ENCODE measurements at regions not wholly inside any gene's neighbourhood (a gene's known extent, or its start where the extent isn't known, plus 50 kb on each side); places are given as distances from the start of the nearest gene placed in this dataset.

GRCh38 chr13:36599641-36600040 is 74.2 kb upstream of the SERTM1 start:
- BruUV-seq (replicated peaks): no TSS peak
- Mint-ChIP-seq H3K27ac (ENCODE audit: low read depth, unreplicated experiment) (no peak overlapping the region), H3K4me3 (ENCODE audit: unreplicated experiment) (no peak overlapping the region), H3K27me3 (ENCODE audit: insufficient read depth, unreplicated experiment) (no peaks in the 10 kb centered on the region), H3K36me3 (ENCODE audit: insufficient read depth, unreplicated experiment) (no peaks in the 10 kb centered on the region), H3K9me3 (ENCODE audit: unreplicated experiment) (peaks cover 10% of the 10 kb centered on the region), H3K4me1 (ENCODE audit: insufficient read depth, unreplicated experiment) (no peaks in the 10 kb centered on the region)
- ChIA-PET CTCF (interaction anchor here (0.7 kb wide), 1 partner anchor 53 kb away, joined by 3 read pairs; no protein-coding TSS in a partner anchor), POLR2A (no interaction called here)
- intact Hi-C loops (cut with micrococcal nuclease): no loop called here
- DNase-seq (ENCODE audit: unreplicated experiment): no peak
- TF ChIP-seq CTCF (IDR thresholded peaks at IDR 0.05; ENCODE audit: unreplicated experiment): no peak

GRCh38 chr13:36601186-36601585 is 72.6 kb upstream of the SERTM1 start:
- no peak overlapping the region for H3K27ac Mint-ChIP-seq (ENCODE audit: low read depth, unreplicated experiment)
- BruUV-seq (replicated peaks): no TSS peak
- intact Hi-C loops (cut with micrococcal nuclease): no loop called here
- TF ChIP-seq CTCF (IDR thresholded peaks at IDR 0.05; ENCODE audit: unreplicated experiment): no peak
- DNase-seq (ENCODE audit: unreplicated experiment): peak; percentile 35
- ChIA-PET CTCF (no interaction called here), POLR2A (no interaction called here)
- peaks cover 6% of the 10 kb centered on the region for H3K9me3 Mint-ChIP-seq (ENCODE audit: unreplicated experiment)
- no peaks in the 10 kb centered on the region for H3K4me1 Mint-ChIP-seq (ENCODE audit: insufficient read depth, unreplicated experiment)
- no peaks in the 10 kb centered on the region for H3K27me3 Mint-ChIP-seq (ENCODE audit: insufficient read depth, unreplicated experiment)
- no peak overlapping the region for H3K4me3 Mint-ChIP-seq (ENCODE audit: unreplicated experiment)
- no peaks in the 10 kb centered on the region for H3K36me3 Mint-ChIP-seq (ENCODE audit: insufficient read depth, unreplicated experiment)

- Mint-ChIP-seq H3K27me3 (ENCODE audit: insufficient read depth, unreplicated experiment) (no peaks in the 10 kb centered on the region), H3K4me1 (ENCODE audit: insufficient read depth, unreplicated experiment) (no peaks in the 10 kb centered on the region), H3K9me3 (ENCODE audit: unreplicated experiment) (no peaks in the 10 kb centered on the region), H3K4me3 (ENCODE audit: unreplicated experiment) (no peak overlapping the region), H3K36me3 (ENCODE audit: insufficient read depth, unreplicated experiment) (no peaks in the 10 kb centered on the region), H3K27ac (ENCODE audit: low read depth, unreplicated experiment) (no peak overlapping the region)
- CTCF ChIA-PET: interaction anchor here (0.6 to 0.7 kb wide), 2 partner anchors 14 to 116 kb away, joined by 3 read pairs; no protein-coding TSS in a partner anchor
- intact Hi-C loops (cut with micrococcal nuclease): no loop called here
- DNase-seq (ENCODE audit: unreplicated experiment): no peak
- POLR2A ChIA-PET: no interaction called here
- no peak for TF ChIP-seq CTCF (IDR thresholded peaks at IDR 0.05; ENCODE audit: unreplicated experiment)
- no TSS peak for BruUV-seq (replicated peaks)
Measured at GRCh38 chr13:36606060-36606459, 67.8 kb upstream of the SERTM1 start.

GRCh38 chr13:36608474-36608873 is 65.3 kb upstream of the SERTM1 start:
- H3K36me3 Mint-ChIP-seq (ENCODE audit: insufficient read depth, unreplicated experiment): no peaks in the 10 kb centered on the region
- no peak for DNase-seq (ENCODE audit: unreplicated experiment)
- no peaks in the 10 kb centered on the region for H3K4me1 Mint-ChIP-seq (ENCODE audit: insufficient read depth, unreplicated experiment)

More at GRCh38 chr13:36608474-36608873, 65.3 kb upstream of the SERTM1 start:
- BruUV-seq (replicated peaks): no TSS peak
- POLR2A ChIA-PET: interaction anchor here (0.5 kb wide), 1 partner anchor 1188 kb away, joined by 4 read pairs; no protein-coding TSS in a partner anchor
- no peak overlapping the region for H3K27ac Mint-ChIP-seq (ENCODE audit: low read depth, unreplicated experiment)
- intact Hi-C loops (cut with micrococcal nuclease): no loop called here
- H3K27me3 Mint-ChIP-seq (ENCODE audit: insufficient read depth, unreplicated experiment): no peaks in the 10 kb centered on the region
- CTCF ChIA-PET: interaction anchor here (0.6 kb wide), 2 partner anchors 12 to 24 kb away, joined by 3 to 5 read pairs; no protein-coding TSS in a partner anchor
- H3K9me3 Mint-ChIP-seq (ENCODE audit: unreplicated experiment): no peaks in the 10 kb centered on the region
- H3K4me3 Mint-ChIP-seq (ENCODE audit: unreplicated experiment): no peak overlapping the region
- TF ChIP-seq CTCF (IDR thresholded peaks at IDR 0.05; ENCODE audit: unreplicated experiment): no peak
